K562 (cell line): ENCODE measurements at regions not wholly inside any gene's neighbourhood (a gene's known extent, or its start where the extent isn't known, plus 50 kb on each side); places are given as distances from the start of the nearest gene placed in this dataset.

ENCODE experiments used
- ATAC-seq: fragments of 200-7000 bp; cut with Tn5 transposase; 3 replicates; pipeline ENCODE4 v1.9.1; 2020; ENCODE audit warnings: moderate library complexity
- BruUV-seq: library from RNA; stranded (reverse); fragments of 400-500 nt; replicated peaks from 2 replicates; lab custom pipeline; 2021; lab: Mats Ljungman, UMichigan
- CTCF ChIA-PET: fragments of 300-600 bp; formaldehyde crosslinking; extraction: SDS; loops from one replicate; lab custom pipeline; 2021; ENCODE audit warnings: low intra/inter-chr PET ratio; lab: Yijun Ruan, JAX
- POLR2A ChIA-PET: fragments of 300-600, 350-650 bp; sonication (Branson Sonifier 250); formaldehyde crosslinking; extraction: SDS; loops from one replicate; lab custom pipeline; 2021; ENCODE audit warnings: antibody characterized with exemption, inconsistent platforms; lab: Yijun Ruan, JAX
- DNase-seq, 4 experiments: peaks; one replicate each; pipeline versions ENCODE4 v3.0.0 to v3.0.0-alpha.2; 2011 to 2018; ENCODE audit warnings: low spot score in 3 of 4, mixed read lengths in 3 of 4; ENCODE audit errors: extremely low read depth in 1 of 4
- FAIRE-seq: peaks from 2 replicates; lab custom pipeline; 2011; peaks lifted over from hg19 to GRCh38; lab: Jason Lieb, UNC
- H2AFZ ChIP-seq: 2 replicates; pipeline ENCODE4 v1.6.0; 2011; ENCODE audit warnings: low read depth, low read length, control low read depth, inconsistent platforms
- H3K27ac ChIP-seq: fragments of 200-600 bp; 3 replicates; pipeline ENCODE4 v1.8.0; 2011; ENCODE audit warnings: low read depth, mild to moderate bottlenecking, control low read depth, inconsistent platforms, low read length, moderate library complexity, mixed read lengths; ENCODE audit errors: extremely low read depth
- H3K27me3 ChIP-seq, 2 experiments: fragments of 300-600 bp in 1 of 2; 2 replicates in 1 of 2; 3 replicates in 1 of 2; pipeline versions ENCODE4 v1.6.0 to v1.8.0; 2011; ENCODE audit warnings: inconsistent platforms in 2 of 2, low read length in 2 of 2, mild to moderate bottlenecking in 1 of 2, mixed read lengths in 1 of 2, moderate library complexity in 1 of 2; ENCODE audit not compliant: control insufficient read depth in 2 of 2, insufficient read depth in 2 of 2
- H3K36me3 ChIP-seq: fragments of 300-600 bp; 3 replicates; pipeline ENCODE4 v1.8.0; 2011; ENCODE audit warnings: mild to moderate bottlenecking, low read length, inconsistent platforms; ENCODE audit not compliant: control insufficient read depth, insufficient read depth
- H3K4me1 ChIP-seq, 2 experiments: fragments of 200-600 bp in 1 of 2; replicated peaks in 1 of 2; 2 replicates in 1 of 2; 3 replicates in 1 of 2; pipeline versions ENCODE4 v1.5.1 to v1.8.0; 2011; ENCODE audit warnings: inconsistent platforms in 2 of 2, low read length in 2 of 2, mild to moderate bottlenecking in 1 of 2, mixed read lengths in 1 of 2, moderate library complexity in 1 of 2; ENCODE audit not compliant: control insufficient read depth in 2 of 2, insufficient read depth in 2 of 2
- H3K4me2 ChIP-seq: 2 replicates; pipeline ENCODE4 v1.6.1; 2011; ENCODE audit warnings: low read length, control low read depth, inconsistent platforms, mixed read lengths; ENCODE audit not compliant: insufficient read depth
- H3K4me3 ChIP-seq: fragments of 200-600 bp; sonication (generic), shearing (Covaris generic); 2 replicates; pipeline ENCODE4 v1.5.1; 2016; ENCODE audit warnings: control low read depth, inconsistent platforms
- H3K79me2 ChIP-seq: fragments of 200-600 bp; 3 replicates; pipeline ENCODE4 v1.8.0; 2011; ENCODE audit warnings: low read length, inconsistent platforms; ENCODE audit not compliant: control insufficient read depth, insufficient read depth
- H3K9ac ChIP-seq, 2 experiments: 2 replicates each; pipeline versions ENCODE4 v1.6.0 to v1.6.1; 2011; ENCODE audit warnings: low read depth in 2 of 2, low read length in 2 of 2, control low read depth in 1 of 2, inconsistent platforms in 1 of 2, mild to moderate bottlenecking in 1 of 2, mixed read lengths in 1 of 2; ENCODE audit not compliant: insufficient read depth in 1 of 2
- H3K9me1 ChIP-seq: one replicate; pipeline ENCODE4 v1.6.0; 2011; ENCODE audit warnings: inconsistent platforms, mild to moderate bottlenecking, low read length, moderate library complexity; ENCODE audit not compliant: control insufficient read depth, insufficient read depth
- H3K9me3 ChIP-seq: replicated peaks from 2 replicates; pipeline ENCODE4 v1.5.1; 2011; ENCODE audit warnings: low read depth, low read length, inconsistent platforms; ENCODE audit not compliant: control insufficient read depth, insufficient read depth
- H4K20me1 ChIP-seq: replicated peaks from 2 replicates; pipeline ENCODE4 v1.6.1; 2011; ENCODE audit warnings: low read length, inconsistent platforms, mixed read lengths; ENCODE audit not compliant: control insufficient read depth, insufficient read depth
- BCLAF1 ChIP-seq, 2 experiments: fragments of 450-650 bp in 1 of 2; IDR thresholded peaks; 2 replicates each; pipeline ENCODE4 v1.6.1; 2011 to 2017; ENCODE audit warnings: low read depth in 2 of 2, antibody characterized with exemption in 1 of 2, borderline replicate concordance in 1 of 2, low read length in 1 of 2, mild to moderate bottlenecking in 1 of 2, mixed read lengths in 1 of 2; ENCODE audit not compliant: control insufficient read depth in 1 of 2
- EP300 ChIP-seq: IDR thresholded peaks from 2 replicates; pipeline ENCODE4 v1.6.1; 2012; ENCODE audit warnings: low read length, improper control_type of control experiment
- ETV6 ChIP-seq, 3 experiments: fragments of 150-350 bp in 1 of 3; sonication (generic) in 1 of 3; formaldehyde crosslinking in 1 of 3; IDR thresholded peaks; 2 replicates each; pipeline versions ENCODE4 v1.6.1 to v1.8.0; 2014 to 2022; ENCODE audit warnings: borderline replicate concordance in 2 of 3, low read depth in 2 of 3, antibody characterized with exemption in 1 of 3, low read length in 1 of 3, mild to moderate bottlenecking in 1 of 3, missing genetic modification reagents in 1 of 3
- IRF9 ChIP-seq: fragments of 450-650 bp; IDR thresholded peaks from 2 replicates; pipeline ENCODE4 v1.6.1; 2016; ENCODE audit warnings: missing biosample characterization, missing genetic modification characterization
- LARP7 ChIP-seq: fragments of 450-650 bp; IDR thresholded peaks from 2 replicates; pipeline ENCODE4 v1.6.1; 2016
- LCOR ChIP-seq: sonication (generic); formaldehyde crosslinking; IDR thresholded peaks from 2 replicates; pipeline ENCODE4 v1.8.0; 2022; ENCODE audit warnings: mild to moderate bottlenecking, missing genetic modification reagents
- NCOA6 ChIP-seq: fragments of 450-650 bp; IDR thresholded peaks from 2 replicates; pipeline ENCODE4 v1.6.1; 2017; ENCODE audit warnings: mild to moderate bottlenecking
- POLR2A ChIP-seq: fragments of 450-650 bp; conservative IDR thresholded peaks from 2 replicates; pipeline ENCODE4 v1.6.1; 2016
- RHOXF2B ChIP-seq: fragments of 250-450 bp; sonication (Bioruptor Pico); conservative IDR thresholded peaks from 2 replicates; pipeline ENCODE4 v1.5.1; 2021
- SMARCA4 ChIP-seq: fragments of 450-650 bp; IDR thresholded peaks from 2 replicates; pipeline ENCODE4 v1.6.1; 2016
- TCF15 ChIP-seq: fragments of 250-450 bp; sonication (Bioruptor Pico); IDR thresholded peaks from 2 replicates; pipeline ENCODE4 v1.8.0; 2022; ENCODE audit warnings: moderate library complexity, mild to moderate bottlenecking, inconsistent platforms
- TCF7L2 ChIP-seq: fragments of 150-350 bp; IDR thresholded peaks from 2 replicates; pipeline ENCODE4 v1.6.1; 2016; ENCODE audit warnings: low read depth, mild to moderate bottlenecking, low read length, moderate library complexity
- ZBTB33 ChIP-seq: sonication (generic); formaldehyde crosslinking; IDR thresholded peaks from 2 replicates; pipeline ENCODE4 v1.8.1; 2023; ENCODE audit warnings: mild to moderate bottlenecking, missing genetic modification reagents
- ZC3H4 ChIP-seq: sonication (generic); formaldehyde crosslinking; IDR thresholded peaks from 2 replicates; pipeline ENCODE4 v1.9.0; 2021; ENCODE audit warnings: missing genetic modification reagents, borderline replicate concordance
- ZKSCAN1 ChIP-seq: fragments of 150-350 bp; IDR thresholded peaks from 2 replicates; pipeline ENCODE4 v1.6.1; 2016; ENCODE audit warnings: low read depth, low read length
- ZNF165 ChIP-seq: fragments of 250-450 bp; sonication (Bioruptor Pico); IDR thresholded peaks from 2 replicates; pipeline ENCODE4 v1.4.0; 2020; ENCODE audit warnings: borderline replicate concordance
- WGBS: fragments of 100-300 bp; shearing (Covaris generic); methylation state at CpG from one replicate; pipeline ENCODE4 v1.1.6; 2016; ENCODE audit warnings: low coverage, mixed read lengths; ENCODE audit not compliant: insufficient coverage; ENCODE audit errors: missing lambda C conversion rate; 5-methylcytosine and 5-hydroxymethylcytosine counted together
- in situ Hi-C: fragments of 300-500 bp; cut with MboI; formaldehyde crosslinking; loops from 4 replicates; pipeline ENCODE4 v1.15.0; 2018; ENCODE audit warnings: inconsistent platforms, mixed read lengths
- intact Hi-C: fragments of 100-400 bp; cut with micrococcal nuclease; formaldehyde crosslinking; loops from 2 replicates; pipeline ENCODE4 v1.14.2; 2022
- TF ChIP-seq, protein P1 (sequence below): fragments of 450-650 bp; formaldehyde crosslinking; IDR thresholded peaks from 2 replicates; pipeline ENCODE4 v1.4.0; 2022; ENCODE audit warnings: missing genetic modification characterization

GRCh38 chr2:176709991-176710390 is 440.7 kb downstream of the MTX2 start:
- Histone ChIP-seq H3K4me1 (no peaks in the 10 kb centered on the region), H3K9ac (no peak overlapping the region), H3K4me2 (no peak overlapping the region), H3K27ac (no peak overlapping the region), H4K20me1 (no peaks in the 10 kb centered on the region), H3K9me1 (no peaks in the 10 kb centered on the region), H3K9me3 (no peaks in the 10 kb centered on the region), H3K4me3 (no peak overlapping the region), H3K36me3 (no peaks in the 10 kb centered on the region), H3K27me3 (peaks cover 12 to 14% of the 10 kb centered on the region in 2 experiments; a peak in 3 of 5 replicates), H3K79me2 (no peaks in the 10 kb centered on the region), H2AFZ (no peak overlapping the region)
- intact Hi-C loops (no loop called here), in situ Hi-C loops (no loop called here)
- DNase-seq, result no peak
- WGBS, result 0% methylated on average over 2 of the region's 2 CpGs
- ATAC-seq, result no peak
- no peak for FAIRE-seq
- BruUV-seq, result no TSS peak
- CTCF ChIA-PET, result no interaction called here
- POLR2A ChIA-PET, result interaction anchor here (0.8 kb wide), 1 partner anchor 93 kb away, joined by 3 read pairs; no protein-coding TSS in a partner anchor
- TF ChIP-seq POLR2A (no peak), ZKSCAN1 (no peak), NCOA6 (no peak), LCOR (CRISPR knock-in tag) (no peak), LARP7 (no peak), SMARCA4 (no peak), RHOXF2B (CRISPR knock-in tag) (no peak), EP300 (no peak), IRF9 (tag) (no peak), BCLAF1 (IDR thresholded peaks at IDR 0.05; ENCODE audit: borderline replicate concordance in 1 of 2, control insufficient read depth in 1 of 2, low read depth in 2 of 2, low read length in 1 of 2) (no peak), ZNF165 (no peak), TCF15 (CRISPR knock-in tag) (no peak), TCF7L2 (no peak), ZBTB33 (CRISPR knock-in tag) (no peak), ETV6 (IDR thresholded peaks at IDR 0.05; ENCODE audit: borderline replicate concordance in 1 of 2, low read depth in 2 of 2, low read length in 1 of 2) (no peak), ETV6 (CRISPR knock-in tag; IDR thresholded peaks at IDR 0.05; ENCODE audit: borderline replicate concordance) (no peak), ZC3H4 (no peak)
- TF ChIP-seq, protein P1, sequence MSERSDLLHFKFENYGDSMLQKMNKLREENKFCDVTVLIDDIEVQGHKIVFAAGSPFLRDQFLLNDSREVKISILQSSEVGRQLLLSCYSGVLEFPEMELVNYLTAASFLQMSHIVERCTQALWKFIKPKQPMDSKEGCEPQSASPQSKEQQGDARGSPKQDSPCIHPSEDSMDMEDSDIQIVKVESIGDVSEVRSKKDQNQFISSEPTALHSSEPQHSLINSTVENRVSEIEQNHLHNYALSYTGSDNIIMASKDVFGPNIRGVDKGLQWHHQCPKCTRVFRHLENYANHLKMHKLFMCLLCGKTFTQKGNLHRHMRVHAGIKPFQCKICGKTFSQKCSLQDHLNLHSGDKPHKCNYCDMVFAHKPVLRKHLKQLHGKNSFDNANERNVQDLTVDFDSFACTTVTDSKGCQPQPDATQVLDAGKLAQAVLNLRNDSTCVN (CRISPR knock-in tag), result no peak
